ENCODE measurements at regions not wholly inside any gene's neighbourhood (a gene's known extent, or its start where the extent isn't known, plus 50 kb on each side); places are given as distances from the start of the nearest gene placed in this dataset.

- Mint-ChIP-seq H3K27me3 (peaks cover 20 to 33% of the 10 kb centered on the region in 2 donors), H3K27ac (no peak overlapping the region), H3K4me1 (no peaks in the 10 kb centered on the region), H3K9me3 (no peaks in the 10 kb centered on the region), H3K36me3 (no peaks in the 10 kb centered on the region), H3K4me3 (no peak overlapping the region)
- WGBS (ENCODE audit: insufficient coverage): 38% methylated on average over 3 of the region's 3 CpGs
- H3K9me3 ChIP-seq: no peaks in the 10 kb centered on the region
- H3K4me1 ChIP-seq (ENCODE audit: control insufficient read depth in 1 of 2, extremely low read depth in 1 of 2, insufficient read depth in 2 of 2, low read length in 2 of 2): no peaks in the 10 kb centered on the region
- peaks cover 0 to 16% of the 10 kb centered on the region in 2 experiments for H3K27me3 ChIP-seq (replicated peaks in 1 of 2; ENCODE audit: control insufficient read depth in 2 of 2, extremely low read depth in 1 of 2, insufficient read depth in 2 of 2, low read length in 1 of 2)
- ATAC-seq (replicated peaks in 1 of 4) (no peak), DNase-seq (no peak)
- CTCF ChIA-PET: no interaction called here
- POLR2A ChIA-PET: interaction anchor here in 1 of 2 donors (0.7 kb wide), 1 partner anchor 1381 kb away, joined by 3 read pairs; no protein-coding TSS in a partner anchor
- H3K27ac ChIP-seq (ENCODE audit: low read length): no peak overlapping the region
- no peaks in the 10 kb centered on the region for H3K36me3 ChIP-seq (ENCODE audit: control insufficient read depth in 2 of 2, extremely low read depth in 1 of 2, insufficient read depth in 1 of 2, low read length in 1 of 2)
- no peak overlapping the region for H3K4me3 ChIP-seq (ENCODE audit: control insufficient read depth in 1 of 2, extremely low read depth in 1 of 2, low read length in 1 of 2)
Measured at GRCh38 chr2:115303-115702, 69.0 kb upstream of the FAM110C start.

GRCh38 chr2:114616-115015 is 68.3 kb upstream of the FAM110C start:
- Histone ChIP-seq H3K9me3 (no peaks in the 10 kb centered on the region), H3K4me1 (ENCODE audit: control insufficient read depth in 1 of 2, extremely low read depth in 1 of 2, insufficient read depth in 2 of 2, low read length in 2 of 2) (no peaks in the 10 kb centered on the region), H3K4me3 (ENCODE audit: control insufficient read depth in 1 of 2, extremely low read depth in 1 of 2, low read length in 1 of 2) (no peak overlapping the region), H3K36me3 (ENCODE audit: control insufficient read depth in 2 of 2, extremely low read depth in 1 of 2, insufficient read depth in 1 of 2, low read length in 1 of 2) (no peaks in the 10 kb centered on the region), H3K27me3 (replicated peaks in 1 of 2; ENCODE audit: control insufficient read depth in 2 of 2, extremely low read depth in 1 of 2, insufficient read depth in 2 of 2, low read length in 1 of 2) (peaks cover 0 to 16% of the 10 kb centered on the region in 2 experiments), H3K27ac (ENCODE audit: low read length) (no peak overlapping the region)
- H3K9me3 Mint-ChIP-seq: no peaks in the 10 kb centered on the region
- no peaks in the 10 kb centered on the region for H3K4me1 Mint-ChIP-seq
- H3K27me3 Mint-ChIP-seq: peaks cover 20 to 33% of the 10 kb centered on the region in 2 donors
- CTCF ChIA-PET: no interaction called here
- H3K36me3 Mint-ChIP-seq: no peaks in the 10 kb centered on the region
- POLR2A ChIA-PET: no interaction called here
- WGBS (ENCODE audit: insufficient coverage): 85% methylated on average over 8 of the region's 8 CpGs
- DNase-seq (no peak), ATAC-seq (replicated peaks in 1 of 4) (no peak)
- no peak overlapping the region for H3K4me3 Mint-ChIP-seq
- no peak overlapping the region for H3K27ac Mint-ChIP-seq

- ChIA-PET POLR2A (no interaction called here), CTCF (no interaction called here)
- peaks cover 6% of the 10 kb centered on the region for H3K36me3 Mint-ChIP-seq
- ATAC-seq (replicated peaks in 1 of 4) (no peak), DNase-seq (no peak)
- Histone ChIP-seq H3K36me3 (ENCODE audit: control insufficient read depth in 2 of 2, extremely low read depth in 1 of 2, insufficient read depth in 1 of 2, low read length in 1 of 2) (no peaks in the 10 kb centered on the region), H3K27ac (ENCODE audit: low read length) (no peak overlapping the region), H3K4me1 (ENCODE audit: control insufficient read depth in 1 of 2, extremely low read depth in 1 of 2, insufficient read depth in 2 of 2, low read length in 2 of 2) (no peaks in the 10 kb centered on the region), H3K4me3 (ENCODE audit: control insufficient read depth in 1 of 2, extremely low read depth in 1 of 2, low read length in 1 of 2) (no peak overlapping the region), H3K27me3 (replicated peaks in 1 of 2; ENCODE audit: control insufficient read depth in 2 of 2, extremely low read depth in 1 of 2, insufficient read depth in 2 of 2, low read length in 1 of 2) (peaks cover 0 to 15% of the 10 kb centered on the region in 2 experiments), H3K9me3 (peaks cover 5% of the 10 kb centered on the region)
- H3K27ac Mint-ChIP-seq: no peak overlapping the region
- H3K4me3 Mint-ChIP-seq: no peak overlapping the region
- H3K9me3 Mint-ChIP-seq: peaks cover 15 to 27% (median 22%) of the 10 kb centered on the region in 3 donors
- WGBS (ENCODE audit: insufficient coverage): no CpG with 5 or more reads among the region's 1 CpG
- no peaks in the 10 kb centered on the region for H3K4me1 Mint-ChIP-seq
- peaks cover 22 to 24% of the 10 kb centered on the region in 2 donors for H3K27me3 Mint-ChIP-seq
Measured at GRCh38 chr2:109998-110397, 63.7 kb upstream of the FAM110C start.

GRCh38 chr2:108920-109809 is 62.9 kb upstream of the FAM110C start:
- ChIA-PET CTCF (no interaction called here), POLR2A (no interaction called here)
- WGBS (ENCODE audit: insufficient coverage): 65% methylated on average over 3 of the region's 5 CpGs
- H3K4me3 ChIP-seq (ENCODE audit: control insufficient read depth in 1 of 2, extremely low read depth in 1 of 2, low read length in 1 of 2): no peak overlapping the region
- H3K4me3 Mint-ChIP-seq: no peak overlapping the region
- H3K9me3 Mint-ChIP-seq: peaks cover 20 to 32% (median 27%) of the 10 kb centered on the region in 3 donors
- H3K27me3 Mint-ChIP-seq: peaks cover 22 to 24% of the 10 kb centered on the region in 2 donors
- H3K36me3 ChIP-seq (ENCODE audit: control insufficient read depth in 2 of 2, extremely low read depth in 1 of 2, insufficient read depth in 1 of 2, low read length in 1 of 2): no peaks in the 10 kb centered on the region
- no peaks in the 10 kb centered on the region for H3K4me1 Mint-ChIP-seq
- peaks cover 6% of the 10 kb centered on the region for H3K36me3 Mint-ChIP-seq
- no peak for ATAC-seq (replicated peaks in 1 of 4)
- H3K9me3 ChIP-seq: peaks cover 5% of the 10 kb centered on the region
- no peak overlapping the region for H3K27ac Mint-ChIP-seq
- H3K27ac ChIP-seq (ENCODE audit: low read length): no peak overlapping the region
- no peak for DNase-seq
- H3K27me3 ChIP-seq (replicated peaks in 1 of 2; ENCODE audit: control insufficient read depth in 2 of 2, extremely low read depth in 1 of 2, insufficient read depth in 2 of 2, low read length in 1 of 2): peaks cover 0 to 12% of the 10 kb centered on the region in 2 experiments
- no peaks in the 10 kb centered on the region for H3K4me1 ChIP-seq (ENCODE audit: control insufficient read depth in 1 of 2, extremely low read depth in 1 of 2, insufficient read depth in 2 of 2, low read length in 2 of 2)

GRCh38 chr2:101016-101415 is 54.7 kb upstream of the FAM110C start:
- ATAC-seq (replicated peaks in 1 of 4) (no peak), DNase-seq (no peak)
- Mint-ChIP-seq H3K36me3 (no peaks in the 10 kb centered on the region), H3K9me3 (peaks cover 10 to 20% (median 11%) of the 10 kb centered on the region in 3 donors), H3K27ac (no peak overlapping the region), H3K27me3 (peaks cover 0 to 4% of the 10 kb centered on the region in 2 donors), H3K4me3 (no peak overlapping the region), H3K4me1 (no peaks in the 10 kb centered on the region)
- Histone ChIP-seq H3K27me3 (replicated peaks in 1 of 2; ENCODE audit: control insufficient read depth in 2 of 2, extremely low read depth in 1 of 2, insufficient read depth in 2 of 2, low read length in 1 of 2) (no peaks in the 10 kb centered on the region), H3K27ac (ENCODE audit: low read length) (no peak overlapping the region), H3K36me3 (ENCODE audit: control insufficient read depth in 2 of 2, extremely low read depth in 1 of 2, insufficient read depth in 1 of 2, low read length in 1 of 2) (no peaks in the 10 kb centered on the region), H3K9me3 (no peaks in the 10 kb centered on the region), H3K4me1 (ENCODE audit: control insufficient read depth in 1 of 2, extremely low read depth in 1 of 2, insufficient read depth in 2 of 2, low read length in 2 of 2) (no peaks in the 10 kb centered on the region), H3K4me3 (ENCODE audit: control insufficient read depth in 1 of 2, extremely low read depth in 1 of 2, low read length in 1 of 2) (no peak overlapping the region)
- POLR2A ChIA-PET: no interaction called here
- 93% methylated on average over 3 of the region's 11 CpGs for WGBS (ENCODE audit: insufficient coverage)
- CTCF ChIA-PET: no interaction called here
